Ecto neural progenitor cell (in vitro differentiated cells): ENCODE measurements at regions not wholly inside any gene's neighbourhood (a gene's known extent, or its start where the extent isn't known, plus 50 kb on each side); places are given as distances from the start of the nearest gene placed in this dataset.

Experiments used
- DNase-seq: peaks from one replicate; pipeline ENCODE4 v3.0.0-alpha.2; 2018; ENCODE audit warnings: low spot score

DNA sequence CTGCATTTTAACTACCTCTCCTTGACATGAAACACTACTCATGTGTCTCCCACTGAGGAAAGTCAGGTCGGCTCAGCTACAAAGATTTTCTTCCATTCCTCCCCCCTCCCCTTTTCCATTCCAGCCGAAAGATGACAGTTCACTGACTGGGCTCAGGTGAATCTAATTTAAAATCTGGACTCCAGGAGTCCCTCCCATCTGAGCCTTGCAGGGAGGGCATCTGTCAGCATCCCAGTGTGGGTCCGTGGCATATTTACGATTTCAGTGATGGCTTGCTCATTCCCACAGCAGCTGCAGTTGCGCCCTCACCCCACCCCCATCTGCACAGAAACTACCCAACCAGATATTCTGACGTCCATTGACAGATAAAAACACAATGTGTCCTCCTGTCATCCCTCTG, 153.7 kb upstream of the ARRDC4 start:
- no peak for DNase-seq

DNA sequence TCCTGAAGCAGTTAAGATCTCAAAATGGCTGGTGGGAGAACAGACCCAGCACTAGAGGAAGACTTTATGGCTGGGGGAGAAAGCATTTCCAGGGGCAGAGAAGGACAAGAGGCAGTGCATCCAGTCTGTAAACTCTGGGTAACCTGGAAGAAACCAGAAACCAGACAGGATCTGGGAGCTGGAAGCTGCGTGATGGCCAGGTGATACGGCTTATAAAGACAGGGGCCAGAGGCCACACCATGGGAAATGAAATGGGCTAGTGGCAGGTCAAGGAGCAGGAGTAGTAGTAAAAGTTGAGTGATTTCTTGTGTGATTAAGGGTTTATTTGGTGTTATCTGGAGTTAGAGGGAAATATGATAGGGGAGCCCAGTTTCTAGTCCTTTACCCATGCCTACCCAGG, 144.7 kb upstream of the ARRDC4 start:
- no peak for DNase-seq

DNA sequence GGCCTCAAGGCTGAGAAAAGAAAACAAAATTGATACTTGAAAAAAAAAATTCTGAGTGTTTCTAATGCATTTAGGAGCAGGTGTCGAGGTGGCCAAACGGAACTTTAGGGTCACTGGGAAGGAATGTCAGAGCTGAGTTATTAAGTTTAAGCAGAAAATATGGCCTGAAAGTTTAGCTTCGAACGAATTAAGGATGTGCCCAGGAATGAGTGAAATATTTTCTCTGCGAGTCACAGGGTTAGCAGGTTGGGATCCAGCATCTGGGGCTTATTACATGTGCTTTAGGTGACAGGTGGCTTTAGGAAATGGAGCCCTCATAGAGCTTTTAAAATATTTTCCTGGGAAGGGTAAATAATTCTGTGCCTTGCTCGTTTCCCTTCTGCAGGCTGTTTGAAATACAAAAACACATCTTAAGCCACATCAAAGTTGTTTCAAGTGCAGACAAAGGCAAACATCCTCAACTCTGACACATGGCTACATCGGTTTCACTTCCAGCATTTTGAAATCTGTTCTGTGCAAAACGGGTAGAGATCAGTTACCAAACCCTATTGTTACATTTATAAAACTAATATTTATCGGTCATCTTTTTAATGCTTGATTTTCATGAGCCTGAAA, 143.1 kb upstream of the ARRDC4 start:
- DNase-seq: no peak

DNA sequence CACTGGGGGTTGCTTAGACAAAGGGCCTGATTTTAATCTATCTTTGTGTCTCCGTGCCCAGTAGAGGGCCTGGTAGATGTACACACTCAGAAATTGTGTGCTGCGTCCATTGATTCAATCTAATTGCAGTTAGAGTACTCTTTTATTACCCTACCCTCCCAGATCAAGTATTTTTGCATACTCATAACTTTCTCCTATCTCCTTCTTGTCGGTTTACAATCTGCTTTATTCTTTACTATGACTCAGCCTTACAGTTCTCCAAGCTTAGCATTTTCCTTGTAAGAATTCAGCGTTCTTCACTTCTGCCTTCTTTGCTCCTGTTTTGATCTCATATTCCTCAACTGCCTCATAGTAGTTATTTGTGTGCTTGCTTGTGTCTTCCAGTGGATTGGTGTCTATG, 124.5 kb upstream of the ARRDC4 start:
- no peak for DNase-seq

DNA sequence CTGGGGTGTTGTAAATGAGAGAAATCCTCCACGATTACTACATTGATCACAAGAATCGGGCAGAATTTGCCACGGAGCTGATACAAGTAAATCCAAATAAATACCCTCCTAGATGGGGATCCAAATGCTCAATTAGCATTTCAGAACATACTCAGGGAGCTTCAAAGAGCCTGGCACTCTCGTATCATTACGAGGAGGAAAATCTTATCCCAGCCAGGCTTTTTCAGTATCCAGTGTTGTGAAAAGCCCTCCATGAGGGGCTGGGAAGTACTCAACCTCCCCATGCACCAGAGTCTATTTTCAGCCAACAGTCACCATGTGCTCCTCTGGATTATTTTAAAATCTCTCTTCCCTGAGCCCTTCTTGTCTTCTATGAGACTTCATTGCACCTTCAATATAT, 122.6 kb upstream of the ARRDC4 start:
- no peak for DNase-seq

DNA sequence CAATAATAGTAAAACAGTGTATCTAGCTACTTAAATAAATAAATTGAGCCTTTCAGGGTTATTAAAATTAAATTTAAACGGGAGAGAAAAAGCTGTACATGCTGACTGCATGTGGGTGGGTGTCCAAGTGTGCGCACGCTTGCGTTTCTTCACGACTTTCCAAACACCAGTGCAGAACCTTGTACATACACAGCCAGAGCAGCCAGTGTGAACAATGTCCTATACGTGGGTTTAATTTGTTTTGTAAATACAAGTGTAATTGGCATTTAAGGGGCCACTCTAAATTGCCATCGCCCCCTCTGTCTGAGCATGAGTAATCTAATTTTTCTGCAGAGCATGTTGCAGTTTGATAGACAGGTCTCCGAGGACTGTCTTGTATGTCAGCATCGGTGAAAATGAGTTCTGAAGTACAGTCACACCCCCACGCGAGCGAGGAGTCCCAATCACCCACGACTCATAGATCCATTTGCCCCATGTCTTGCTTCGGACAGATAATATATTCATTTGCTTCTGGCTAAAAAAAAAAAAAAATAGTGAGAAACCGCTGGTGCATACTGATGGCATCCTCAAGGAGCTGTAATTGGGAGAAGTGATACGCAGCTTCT, 121.8 kb upstream of the ARRDC4 start:
- DNase-seq: no peak

DNA sequence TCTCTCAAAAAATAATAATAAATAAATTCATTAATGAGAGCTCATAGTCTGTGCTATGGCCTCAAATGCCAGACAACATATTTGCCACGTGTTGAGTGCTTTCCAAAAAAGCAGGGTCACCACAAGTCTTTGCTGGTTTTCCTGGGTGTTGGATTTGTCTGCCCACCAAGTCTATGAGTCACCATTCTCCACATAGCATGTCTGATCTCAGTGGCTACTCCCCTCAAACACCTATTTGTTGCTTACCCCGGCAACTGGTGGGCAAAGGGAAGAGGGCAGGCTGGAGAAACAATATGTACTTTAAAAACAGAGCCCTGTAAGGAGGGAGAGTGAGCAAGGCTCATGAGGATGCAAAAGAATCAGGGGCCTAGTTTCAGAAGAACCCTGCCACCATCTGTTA, 120.0 kb upstream of the ARRDC4 start:
- no peak for DNase-seq

DNA sequence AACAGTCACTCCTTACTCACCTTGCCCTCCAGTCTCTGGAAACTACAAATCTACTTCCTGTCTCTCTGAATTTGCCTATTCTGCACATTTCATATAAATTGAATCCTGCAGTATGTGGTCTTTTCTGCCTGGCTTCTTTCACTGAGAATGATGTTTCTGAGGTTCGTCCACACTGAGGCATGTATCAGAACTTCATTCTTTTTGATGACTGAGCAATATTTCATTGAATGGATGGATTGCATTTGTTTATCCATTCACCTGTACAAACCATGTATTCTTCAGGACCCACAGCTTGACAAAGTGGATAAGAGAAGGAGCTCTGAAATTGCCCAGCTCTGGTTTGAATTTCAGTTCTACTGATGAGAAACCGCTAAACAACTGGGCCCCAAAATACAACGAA, 118.9 kb upstream of the ARRDC4 start:
- no peak for DNase-seq

DNA sequence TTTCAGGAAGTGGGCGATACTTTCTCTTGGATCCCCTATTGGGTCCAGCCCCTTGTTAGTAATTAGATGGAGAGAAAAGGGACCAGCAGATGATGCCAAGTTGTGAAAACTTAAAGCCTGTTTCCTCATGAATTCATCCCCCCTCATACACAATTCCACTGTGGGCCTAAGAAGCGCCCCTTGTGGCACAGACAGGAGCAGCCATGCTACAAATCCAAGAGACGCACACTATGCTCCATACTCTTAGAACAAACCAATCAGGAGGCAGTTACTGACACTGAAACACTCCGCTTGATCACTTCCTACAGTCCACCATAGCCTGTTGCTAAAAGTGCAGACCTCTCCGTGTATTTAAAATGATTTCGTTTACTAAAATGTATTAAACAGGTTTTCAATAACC, 111.3 kb upstream of the ARRDC4 start:
- no peak for DNase-seq

DNA sequence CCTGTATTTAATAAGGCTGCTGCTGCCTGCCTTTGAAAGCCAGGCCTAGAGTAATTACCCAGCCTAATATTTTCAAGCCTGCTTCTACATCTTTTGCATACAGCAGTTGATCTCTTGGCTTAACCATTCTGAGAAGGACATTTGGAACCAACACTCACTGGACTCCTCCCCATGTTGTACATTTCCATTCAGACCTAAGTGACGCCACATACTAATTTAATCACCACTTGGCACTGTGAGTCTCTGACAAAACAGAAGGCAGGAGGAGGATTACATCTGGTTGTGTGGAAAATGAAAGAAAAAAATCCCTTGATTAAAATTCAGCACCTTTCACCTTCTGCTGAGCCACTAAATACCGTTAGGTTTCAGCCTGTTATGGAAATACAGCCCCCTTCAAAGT, 102.2 kb upstream of the ARRDC4 start:
- DNase-seq: no peak

DNA sequence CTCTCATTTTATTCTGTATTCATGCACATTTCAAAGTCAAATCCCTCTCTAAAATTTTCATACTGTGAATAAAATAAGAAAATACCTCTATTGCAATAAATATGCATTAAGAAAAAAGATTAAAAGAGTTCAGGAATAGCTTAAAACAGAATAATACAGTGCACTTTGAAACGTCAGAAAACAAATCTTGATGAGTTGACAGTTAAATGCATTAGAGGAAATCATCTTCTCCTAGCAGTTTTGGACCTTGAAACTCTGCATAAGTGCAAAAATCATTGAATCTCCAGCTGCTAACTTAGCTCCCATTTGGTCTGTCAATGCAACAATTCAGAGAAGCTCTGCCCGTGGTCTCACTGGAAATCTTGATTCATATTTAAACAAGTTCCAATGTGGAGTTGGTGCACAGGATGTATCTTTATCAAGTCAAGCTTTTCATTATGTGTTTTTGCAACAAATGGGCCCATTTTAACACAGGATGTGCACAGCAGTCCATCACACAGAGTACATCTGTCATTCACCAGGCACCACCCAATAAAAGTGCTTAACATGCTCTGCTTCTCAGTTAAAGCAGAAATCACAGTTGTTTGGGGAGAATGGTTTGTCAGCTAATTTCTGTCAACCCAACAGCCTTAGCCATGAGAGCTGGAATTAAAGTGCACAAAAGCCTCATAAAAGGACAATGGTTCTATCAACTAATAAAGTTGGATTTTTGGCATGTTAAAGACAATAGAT, 98.8 kb upstream of the ARRDC4 start:
- no peak for DNase-seq

DNA sequence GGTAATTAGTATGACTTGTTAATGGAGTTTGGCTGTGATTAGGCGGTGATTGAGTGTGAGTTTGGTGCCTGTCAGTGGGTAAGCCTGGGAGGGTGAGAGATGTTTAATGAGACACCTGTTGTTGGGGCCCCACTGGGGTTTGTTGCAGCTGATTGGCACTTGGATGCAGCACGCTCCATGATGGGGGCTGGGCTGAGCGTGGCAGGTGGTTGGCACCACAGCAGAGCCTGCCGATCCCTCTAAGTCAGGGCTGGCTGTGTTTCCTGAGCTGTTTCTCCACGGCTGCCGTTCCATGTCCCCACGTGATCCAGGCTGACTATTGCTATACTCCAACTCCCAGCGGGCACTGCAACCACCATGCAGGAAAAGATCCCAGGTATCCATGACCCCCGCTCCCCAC, 93.5 kb upstream of the ARRDC4 start:
- DNase-seq: no peak

DNA sequence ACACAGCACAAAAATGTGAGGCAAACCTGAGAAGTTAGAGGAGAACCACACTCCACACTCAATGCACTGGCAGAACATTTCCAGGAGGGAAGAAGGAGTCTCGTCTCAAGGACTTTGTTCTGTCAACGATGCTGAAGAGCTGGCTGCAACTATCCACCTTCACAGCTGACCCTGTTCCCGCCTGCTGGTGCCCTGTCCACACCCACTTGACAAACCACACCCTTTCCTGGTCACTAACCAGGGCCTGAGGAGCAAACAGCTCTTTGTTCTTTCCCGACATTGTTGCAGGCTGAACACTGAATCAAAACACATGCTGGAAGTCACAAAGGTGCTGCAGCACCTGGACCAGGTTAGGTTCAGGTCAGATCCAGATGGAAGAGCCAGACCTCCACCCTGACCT, 92.6 kb upstream of the ARRDC4 start:
- no peak for DNase-seq

DNA sequence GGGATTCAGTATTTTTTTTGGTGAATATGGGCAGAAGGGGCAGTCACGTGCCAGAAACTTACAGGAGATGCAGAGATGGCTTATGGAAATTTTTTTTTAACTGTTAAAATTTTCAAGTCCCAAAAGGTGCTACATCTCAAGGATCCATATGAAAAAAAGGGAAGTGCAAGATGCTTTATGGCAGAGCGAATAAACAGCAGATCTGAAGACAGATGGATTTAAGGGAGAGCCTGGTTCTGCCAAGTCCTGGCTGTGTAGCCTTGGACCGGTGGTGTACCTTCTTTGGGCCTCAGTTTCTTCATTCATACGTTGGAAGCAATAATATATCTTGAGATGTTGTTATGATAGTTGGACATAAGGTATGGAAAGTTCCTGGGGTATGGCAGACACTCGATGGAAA, 91.5 kb upstream of the ARRDC4 start:
- DNase-seq: no peak

DNA sequence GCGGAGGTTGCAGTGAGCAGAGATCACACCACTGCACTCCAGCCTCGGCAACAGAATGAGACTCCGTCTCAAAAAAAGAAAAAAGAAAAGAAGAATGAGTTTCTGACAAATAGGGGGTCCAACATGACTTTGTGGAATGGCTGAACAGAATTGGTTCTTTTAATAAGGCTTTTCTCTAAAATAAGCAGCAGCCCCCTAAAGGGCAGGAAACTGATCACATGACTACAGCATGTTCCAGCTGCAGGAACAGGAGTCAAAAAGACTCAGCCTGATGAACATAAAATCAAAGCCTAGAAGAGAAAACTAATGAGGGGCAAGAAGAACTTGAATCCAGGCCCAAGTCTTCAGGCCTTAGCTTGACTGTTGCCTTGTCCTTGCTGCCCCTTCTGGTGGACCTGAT, 89.7 kb upstream of the ARRDC4 start:
- DNase-seq: no peak

DNA sequence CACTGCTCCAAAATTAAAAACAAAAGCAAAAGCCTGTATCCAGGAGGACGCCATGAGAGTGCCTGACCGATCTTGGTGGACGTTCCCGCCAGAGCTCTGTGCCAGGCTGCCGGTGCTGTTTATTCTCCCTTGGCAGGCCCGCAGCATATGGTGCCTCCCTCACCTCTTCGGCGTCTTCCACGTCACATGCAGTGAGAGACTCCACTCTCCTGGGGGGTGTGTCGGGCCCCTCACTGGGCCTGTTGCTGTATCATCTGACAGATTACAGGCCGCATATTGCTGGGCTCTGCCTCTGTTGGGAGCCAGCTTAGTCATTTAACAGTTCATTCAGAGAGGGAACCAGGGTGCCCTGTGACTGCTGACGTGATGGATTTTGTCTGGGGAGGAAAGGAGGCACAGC, 86.4 kb upstream of the ARRDC4 start:
- DNase-seq: no peak

DNA sequence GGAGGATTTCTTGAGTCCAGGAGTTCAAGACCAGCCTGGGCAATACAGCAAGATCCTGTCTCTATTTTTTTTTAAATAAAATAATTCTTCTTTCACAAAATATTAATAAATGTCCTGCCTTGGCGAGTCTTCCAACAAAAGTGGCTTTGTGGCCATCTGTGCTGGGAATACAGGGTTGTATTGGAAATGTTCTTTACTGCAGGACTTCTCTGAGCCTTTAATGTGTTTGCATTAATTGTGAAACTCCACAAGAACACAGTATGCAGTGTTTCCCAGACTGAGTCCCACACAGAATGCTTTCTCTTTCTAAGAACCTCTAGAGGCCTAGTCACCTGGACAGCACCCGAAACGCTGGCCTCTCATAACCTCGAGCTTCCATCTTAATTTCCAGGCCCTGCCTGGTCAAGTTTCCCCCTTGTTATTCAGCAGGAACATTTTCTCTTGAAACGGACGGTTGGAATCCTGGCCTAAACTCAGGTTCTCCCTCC, 85.4 kb upstream of the ARRDC4 start:
- DNase-seq: no peak

DNA sequence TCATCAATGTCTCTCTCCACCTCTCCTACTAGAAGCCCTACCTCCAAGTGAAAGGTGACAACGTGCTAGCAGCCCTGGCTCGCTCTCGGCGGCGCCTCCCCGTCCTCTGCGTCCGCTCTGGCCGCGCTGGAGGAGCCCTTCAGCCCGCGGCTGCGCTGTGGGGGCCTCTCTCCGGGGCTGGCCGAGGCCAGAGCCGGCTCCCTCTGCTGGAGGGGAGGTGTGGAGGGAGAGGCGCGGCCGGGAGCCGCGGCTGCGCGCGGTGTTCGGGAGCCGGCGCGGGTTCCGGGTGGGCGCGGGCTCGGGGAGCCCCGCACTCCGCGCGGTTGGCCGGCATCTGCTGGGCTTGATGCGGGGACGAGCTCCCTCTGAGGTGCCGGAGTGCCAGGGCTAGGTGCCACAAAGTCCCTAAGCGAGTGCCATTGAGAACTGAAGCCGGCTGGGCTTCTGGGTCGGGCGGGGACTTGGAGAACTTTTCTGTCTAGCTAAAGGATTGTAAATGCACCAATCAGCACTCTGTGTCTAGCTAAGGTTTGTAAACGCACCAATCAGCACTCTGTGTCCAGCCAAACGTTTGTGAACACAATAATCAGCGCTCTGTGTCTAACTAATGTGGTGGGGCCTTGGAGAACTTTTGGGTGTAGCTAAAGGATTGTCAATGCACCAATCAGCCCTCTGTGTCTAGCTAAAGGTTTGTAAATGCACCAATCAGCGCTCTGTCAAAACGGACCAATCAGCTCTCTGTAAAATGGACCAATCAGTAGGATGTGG, 84.8 kb upstream of the ARRDC4 start:
- no peak for DNase-seq

DNA sequence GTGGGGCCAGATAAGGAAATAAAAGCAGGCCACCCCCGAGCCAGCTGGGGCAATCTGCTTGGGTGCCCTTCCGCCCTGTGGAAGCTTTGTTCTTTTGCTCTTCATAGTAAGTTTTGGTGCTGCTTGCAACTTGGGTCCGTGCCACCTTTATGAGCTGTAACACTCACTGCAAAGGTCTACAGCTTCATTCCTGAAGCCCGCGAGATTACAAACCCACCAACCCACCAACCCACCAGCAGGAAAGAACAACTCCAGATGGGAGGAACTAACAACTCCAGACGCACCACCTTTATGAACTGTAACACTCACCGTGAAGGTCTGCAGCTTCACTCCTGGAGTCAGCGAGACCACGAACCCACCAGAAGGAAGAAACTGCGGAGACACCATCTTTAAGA, 84.2 kb upstream of the ARRDC4 start:
- no peak for DNase-seq

DNA sequence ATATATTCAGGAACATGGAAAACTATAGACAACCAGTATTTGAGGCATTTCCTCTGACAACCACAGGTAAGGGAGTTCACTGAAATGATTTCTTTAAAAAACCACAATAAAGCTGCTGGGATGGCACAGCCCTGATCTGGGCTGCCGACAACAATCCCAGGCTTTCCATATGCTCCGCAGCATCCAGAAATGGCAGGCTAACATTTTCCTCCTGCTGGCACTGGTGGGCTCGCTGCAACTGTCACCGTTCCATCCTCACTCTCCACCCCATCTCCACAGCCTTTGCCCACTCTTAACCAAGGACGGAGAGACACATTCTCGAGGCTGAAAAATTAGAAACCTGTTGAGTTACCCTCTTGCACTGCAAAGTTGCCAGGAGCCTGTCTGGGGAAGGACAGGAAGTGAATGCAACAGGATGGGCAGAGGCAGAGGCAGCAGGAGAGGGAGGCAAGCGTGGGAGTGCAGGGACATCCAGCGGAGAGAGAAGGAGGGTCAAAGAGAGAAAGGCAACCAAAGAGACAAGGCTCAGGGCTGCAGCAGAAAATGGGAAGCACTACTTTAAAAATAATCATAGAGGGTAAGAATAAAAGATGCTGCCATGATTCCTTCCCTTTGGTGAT, 79.0 kb upstream of the ARRDC4 start:
- DNase-seq: no peak

DNA sequence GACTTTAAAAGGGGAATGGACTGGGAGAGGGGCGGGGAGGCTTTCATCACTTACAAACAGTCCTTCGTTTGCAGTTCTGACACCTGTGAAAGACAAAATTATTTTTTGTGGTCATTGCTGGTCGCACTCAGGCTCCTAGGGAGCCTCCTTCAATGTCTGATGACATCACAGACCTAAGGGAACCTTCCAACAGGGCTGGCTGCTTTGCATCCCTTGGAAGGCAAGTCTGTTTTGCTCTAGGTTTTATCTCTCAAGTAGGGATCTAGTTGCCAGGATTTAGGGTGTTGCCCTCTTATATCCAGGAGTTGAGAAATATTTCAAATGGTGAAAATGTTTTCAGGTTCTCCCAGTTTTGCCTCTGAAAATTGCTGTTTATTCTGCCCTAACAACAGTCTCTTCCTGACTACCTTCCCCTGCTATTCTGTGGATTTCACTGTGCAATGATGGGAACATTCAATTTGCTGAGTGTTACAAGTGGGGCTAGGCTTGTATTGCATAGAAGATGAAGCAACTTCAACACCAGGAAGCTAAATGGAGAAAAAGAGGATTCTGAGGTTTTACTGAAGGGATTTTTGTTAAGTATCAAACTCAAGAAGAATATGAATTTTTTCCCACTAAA, 75.9 kb upstream of the ARRDC4 start:
- DNase-seq: no peak

DNA sequence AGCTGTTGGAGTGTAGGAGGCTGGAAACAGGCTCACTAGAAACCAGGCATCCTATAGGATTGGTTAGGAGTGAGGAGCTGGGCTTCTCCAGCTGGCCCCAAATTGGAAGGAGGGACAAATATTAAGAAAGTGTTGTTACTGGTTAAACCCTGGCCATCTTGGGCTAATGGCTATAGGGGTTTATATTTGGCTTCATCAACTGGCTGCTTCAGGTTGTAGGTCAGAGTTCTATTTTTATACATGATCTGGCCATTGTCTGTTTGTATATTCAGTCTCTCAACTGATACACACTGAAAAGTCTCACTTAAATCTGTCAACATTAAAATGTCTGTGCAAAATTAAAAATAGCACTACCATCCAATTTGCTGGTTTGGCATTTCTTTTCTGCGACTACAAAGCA, 70.2 kb upstream of the ARRDC4 start:
- no peak for DNase-seq
